ENCODE measurements at regions not wholly inside any gene's neighbourhood (a gene's known extent, or its start where the extent isn't known, plus 50 kb on each side); places are given as distances from the start of the nearest gene placed in this dataset.

- DNase-seq (ENCODE audit: low read depth in 4 of 4, low spot score in 3 of 4), result no peak
Measured at GRCh38 chr1:199302554-199302953, 663.7 kb downstream of the PTPRC start.

GRCh38 chr1:199303035-199303434 is 664.2 kb downstream of the PTPRC start:
- no peak for DNase-seq (ENCODE audit: low read depth in 4 of 4, low spot score in 3 of 4)

- DNase-seq (ENCODE audit: low read depth in 4 of 4, low spot score in 3 of 4), result no peak
Measured at GRCh38 chr1:199305053-199305452, 666.2 kb downstream of the PTPRC start.

GRCh38 chr1:199307496-199308264 is 668.8 kb downstream of the PTPRC start:
- no peak for DNase-seq (ENCODE audit: low read depth in 4 of 4, low spot score in 3 of 4)

- no peak for DNase-seq (ENCODE audit: low read depth in 4 of 4, low spot score in 3 of 4)
Measured at GRCh38 chr1:199308349-199308846, 669.6 kb downstream of the PTPRC start.

- no peak for DNase-seq (ENCODE audit: low read depth in 4 of 4, low spot score in 3 of 4)
Measured at GRCh38 chr1:199310708-199311107, 671.9 kb downstream of the PTPRC start.

- DNase-seq (ENCODE audit: low read depth in 4 of 4, low spot score in 3 of 4), result no peak
Measured at GRCh38 chr1:199311478-199312262, 672.8 kb downstream of the PTPRC start.

GRCh38 chr1:199312626-199313025 is 673.8 kb downstream of the PTPRC start:
- DNase-seq (ENCODE audit: low read depth in 4 of 4, low spot score in 3 of 4), result no peak

GRCh38 chr1:199313444-199313843 is 674.6 kb downstream of the PTPRC start:
- no peak for DNase-seq (ENCODE audit: low read depth in 4 of 4, low spot score in 3 of 4)

GRCh38 chr1:199319341-199319740 is 680.5 kb downstream of the PTPRC start:
- no peak for DNase-seq (ENCODE audit: low read depth in 4 of 4, low spot score in 3 of 4)

- no peak for DNase-seq (ENCODE audit: low read depth in 4 of 4, low spot score in 3 of 4)
Measured at GRCh38 chr1:199322278-199322677, 683.4 kb downstream of the PTPRC start.

- no peak for DNase-seq (ENCODE audit: low read depth in 4 of 4, low spot score in 3 of 4)
Measured at GRCh38 chr1:199333180-199333579, 694.3 kb upstream of the NR5A2 start.

- no peak for DNase-seq (ENCODE audit: low read depth in 4 of 4, low spot score in 3 of 4)
Measured at GRCh38 chr1:199335496-199335895, 692.0 kb upstream of the NR5A2 start.

- DNase-seq (ENCODE audit: low read depth in 4 of 4, low spot score in 3 of 4), result no peak
Measured at GRCh38 chr1:199336745-199337640, 690.5 kb upstream of the NR5A2 start.

GRCh38 chr1:199338760-199339159 is 688.8 kb upstream of the NR5A2 start:
- no peak for DNase-seq (ENCODE audit: low read depth in 4 of 4, low spot score in 3 of 4)

GRCh38 chr1:199352351-199352750 is 675.2 kb upstream of the NR5A2 start:
- no peak for DNase-seq (ENCODE audit: low read depth in 4 of 4, low spot score in 3 of 4)

GRCh38 chr1:199353906-199354305 is 673.6 kb upstream of the NR5A2 start:
- DNase-seq (ENCODE audit: low read depth in 4 of 4, low spot score in 3 of 4), result no peak

- DNase-seq (ENCODE audit: low read depth in 4 of 4, low spot score in 3 of 4), result peak in 3 of 4 donors; percentile 28 to 60 (median 32)
Measured at GRCh38 chr1:199356561-199356960, 670.9 kb upstream of the NR5A2 start.

- DNase-seq (ENCODE audit: low read depth in 4 of 4, low spot score in 3 of 4), result no peak
Measured at GRCh38 chr1:199357599-199357998, 669.9 kb upstream of the NR5A2 start.

- DNase-seq (ENCODE audit: low read depth in 4 of 4, low spot score in 3 of 4), result no peak
Measured at GRCh38 chr1:199362996-199363395, 664.5 kb upstream of the NR5A2 start.

GRCh38 chr1:199373139-199373538 is 654.4 kb upstream of the NR5A2 start:
- DNase-seq (ENCODE audit: low read depth in 4 of 4, low spot score in 3 of 4), result no peak

All from right renal pelvis (tissue), 4 donors.